H1 (cell line): ENCODE measurements at regions not wholly inside any gene's neighbourhood (a gene's known extent, or its start where the extent isn't known, plus 50 kb on each side); places are given as distances from the start of the nearest gene placed in this dataset.

Experiments
- CTCF ChIA-PET: fragments of 300-600 bp; sonication (Branson Sonifier 250); formaldehyde crosslinking; loops from one replicate; lab custom pipeline; 2021; ENCODE audit not compliant: partially characterized antibody; lab: Charles Lee
- POLR2A ChIA-PET: fragments of 300-600 bp; sonication (Branson Sonifier 250); formaldehyde crosslinking; loops from one replicate; lab custom pipeline; 2021; ENCODE audit warnings: inconsistent platforms; ENCODE audit not compliant: partially characterized antibody; lab: Charles Lee
- DNase-seq, 2 experiments: peaks; one replicate each; pipeline versions ENCODE4 v3.0.0 to v3.0.0-alpha.2; 2010 to 2022; ENCODE audit warnings: low spot score in 2 of 2, low read depth in 1 of 2, mixed read lengths in 1 of 2
- FAIRE-seq: peaks from 2 replicates; lab custom pipeline; 2011; peaks lifted over from hg19 to GRCh38; lab: Jason Lieb, UNC
- H2AFZ ChIP-seq: 2 replicates; pipeline ENCODE4 v1.8.1; 2012; ENCODE audit warnings: low read length, inconsistent platforms
- H2AK5ac ChIP-seq: 2 replicates; pipeline ENCODE4 v1.6.1; 2013; ENCODE audit warnings: low read depth, low read length
- H2BK120ac ChIP-seq: replicated peaks from 2 replicates; pipeline ENCODE3; 2013; ENCODE audit warnings: low read depth, low read length, inconsistent platforms
- H2BK12ac ChIP-seq: 2 replicates; pipeline ENCODE4 v1.6.1; 2013; ENCODE audit warnings: low read depth, low read length
- H2BK15ac ChIP-seq: 2 replicates; pipeline ENCODE4 v1.6.1; 2013; ENCODE audit warnings: low read length
- H2BK20ac ChIP-seq: 2 replicates; pipeline ENCODE4 v1.6.1; 2013; ENCODE audit warnings: low read length
- H2BK5ac ChIP-seq: 2 replicates; pipeline ENCODE4 v1.6.1; 2013; ENCODE audit warnings: low read depth, low read length
- H3K14ac ChIP-seq: 2 replicates; pipeline ENCODE4 v1.6.1; 2013; ENCODE audit warnings: inconsistent platforms; ENCODE audit not compliant: insufficient read length
- H3K18ac ChIP-seq: 2 replicates; pipeline ENCODE4 v1.6.1; 2013; ENCODE audit warnings: low read length; ENCODE audit errors: extremely low read depth
- H3K23ac ChIP-seq: 2 replicates; pipeline ENCODE4 v1.6.1; 2013; ENCODE audit warnings: inconsistent platforms; ENCODE audit not compliant: insufficient read length
- H3K23me2 ChIP-seq: 2 replicates; pipeline ENCODE4 v1.6.1; 2013; ENCODE audit warnings: low read depth, low read length
- H3K27ac ChIP-seq: 2 replicates; pipeline ENCODE4 v1.6.1; 2011; ENCODE audit warnings: low read depth, low read length, inconsistent platforms
- H3K27me3 ChIP-seq, 4 experiments: replicated peaks in 1 of 4; 1 replicate in 1 of 4; 2 replicates in 3 of 4; pipeline versions ENCODE4 v1.6.1 to v1.8.1; 2011 to 2013; ENCODE audit warnings: low read length in 3 of 4, mild to moderate bottlenecking in 3 of 4, inconsistent platforms in 2 of 4, mixed read lengths in 2 of 4, moderate library complexity in 1 of 4; ENCODE audit not compliant: control insufficient read depth in 3 of 4, insufficient read depth in 3 of 4; ENCODE audit errors: extremely low read depth in 1 of 4
- H3K36me3 ChIP-seq, 4 experiments: 2 replicates each; pipeline versions ENCODE4 v1.6.1 to v1.8.1; 2011 to 2013; ENCODE audit warnings: mild to moderate bottlenecking in 4 of 4, low read length in 3 of 4, moderate library complexity in 2 of 4, control low read depth in 1 of 4, inconsistent platforms in 1 of 4; ENCODE audit not compliant: insufficient read depth in 4 of 4, control insufficient read depth in 2 of 4
- H3K4ac ChIP-seq: replicated peaks from 2 replicates; pipeline ENCODE3; 2013; ENCODE audit warnings: low read length, low read depth, mixed read lengths, inconsistent platforms; ENCODE audit not compliant: insufficient read length
- H3K4me1 ChIP-seq, 4 experiments: replicated peaks in 1 of 4; 1 replicate in 1 of 4; 2 replicates in 3 of 4; pipeline versions ENCODE4 v1.6.1 to v1.8.1; 2011 to 2013; ENCODE audit warnings: low read length in 3 of 4, inconsistent platforms in 2 of 4, mixed read lengths in 1 of 4; ENCODE audit not compliant: insufficient read depth in 4 of 4, control insufficient read depth in 3 of 4
- H3K4me2 ChIP-seq, 2 experiments: 2 replicates each; pipeline versions ENCODE4 v1.6.1 to v1.8.1; 2011 to 2013; ENCODE audit warnings: low read depth in 2 of 2, low read length in 2 of 2, control low read depth in 1 of 2, inconsistent platforms in 1 of 2, mild to moderate bottlenecking in 1 of 2; ENCODE audit not compliant: insufficient read depth in 1 of 2
- H3K4me3 ChIP-seq, 4 experiments: fragments of 200-600, 300-600 bp in 1 of 4; sonication (generic), shearing (Covaris generic), sonication (Bioruptor Twin) in 1 of 4; 2 replicates each; pipeline versions ENCODE4 v1.5.1 to v1.8.1; 2011 to 2016; ENCODE audit warnings: low read length in 4 of 4, low read depth in 3 of 4, control low read depth in 2 of 4, inconsistent platforms in 2 of 4, mild to moderate bottlenecking in 2 of 4, mixed read lengths in 1 of 4, moderate library complexity in 1 of 4; ENCODE audit not compliant: insufficient read depth in 2 of 4; ENCODE audit errors: extremely low read depth in 1 of 4
- H3K56ac ChIP-seq: replicated peaks from 2 replicates; pipeline ENCODE3; 2013; ENCODE audit warnings: low read depth, mild to moderate bottlenecking, mixed read lengths, low read length, inconsistent platforms; ENCODE audit not compliant: insufficient read length
- H3K79me1 ChIP-seq: 2 replicates; pipeline ENCODE4 v1.6.1; 2013; ENCODE audit warnings: low read depth, low read length, control low read depth
- H3K79me2 ChIP-seq, 2 experiments: 2 replicates each; pipeline versions ENCODE4 v1.6.1 to v1.8.1; 2012 to 2013; ENCODE audit warnings: low read length in 2 of 2, mild to moderate bottlenecking in 2 of 2, inconsistent platforms in 1 of 2; ENCODE audit not compliant: insufficient read depth in 2 of 2, control insufficient read depth in 1 of 2
- H3K9ac ChIP-seq, 4 experiments: replicated peaks in 1 of 4; 1 replicate in 1 of 4; 2 replicates in 3 of 4; pipeline versions ENCODE4 v1.6.1 to v1.8.1; 2011 to 2013; ENCODE audit warnings: low read depth in 3 of 4, low read length in 3 of 4, control low read depth in 2 of 4, mild to moderate bottlenecking in 2 of 4, moderate library complexity in 2 of 4, inconsistent platforms in 1 of 4; ENCODE audit errors: extremely low read depth in 1 of 4
- H3K9me3 ChIP-seq, 2 experiments: 2 replicates each; pipeline versions ENCODE4 v1.6.1 to v1.8.1; 2012 to 2013; ENCODE audit warnings: mild to moderate bottlenecking in 2 of 2, moderate library complexity in 2 of 2, control low read depth in 1 of 2, inconsistent platforms in 1 of 2, low read depth in 1 of 2, low read length in 1 of 2, mixed read lengths in 1 of 2; ENCODE audit not compliant: insufficient read depth in 2 of 2
- H4K20me1 ChIP-seq, 2 experiments: replicated peaks in 1 of 2; 2 replicates each; pipeline versions ENCODE3 to v1.8.1; 2011 to 2013; ENCODE audit warnings: inconsistent platforms in 2 of 2, low read length in 2 of 2, mild to moderate bottlenecking in 1 of 2; ENCODE audit not compliant: insufficient read depth in 2 of 2, control insufficient read depth in 1 of 2
- H4K5ac ChIP-seq: 2 replicates; pipeline ENCODE4 v1.6.1; 2013; ENCODE audit warnings: low read length, low read depth, mixed read lengths, inconsistent platforms; ENCODE audit not compliant: insufficient read length
- H4K8ac ChIP-seq: 2 replicates; pipeline ENCODE4 v1.8.0; 2013; ENCODE audit warnings: mild to moderate bottlenecking, moderate library complexity, low read length, inconsistent platforms; ENCODE audit not compliant: insufficient read depth; ENCODE audit errors: extremely low read depth
- H4K91ac ChIP-seq: replicated peaks from 2 replicates; pipeline ENCODE3; 2013; ENCODE audit warnings: low read length, mixed read lengths, inconsistent platforms; ENCODE audit not compliant: insufficient read length
- CHD2 ChIP-seq: IDR thresholded peaks from 2 replicates; pipeline ENCODE4 v1.6.1; 2012; ENCODE audit warnings: low read length, improper control_type of control experiment
- GABPA ChIP-seq: IDR thresholded peaks from 2 replicates; pipeline ENCODE4 v1.6.1; 2011; ENCODE audit warnings: mild to moderate bottlenecking, low read length, moderate library complexity, borderline replicate concordance; ENCODE audit not compliant: insufficient read depth
- HDAC6 ChIP-seq: IDR thresholded peaks from one replicate; pipeline ENCODE4 v1.7.1; 2012; ENCODE audit warnings: low read depth, mild to moderate bottlenecking, inconsistent platforms, low read length, moderate library complexity
- MAX ChIP-seq: IDR thresholded peaks from 2 replicates; pipeline ENCODE4 v1.6.1; 2012; ENCODE audit warnings: inconsistent platforms
- NANOG ChIP-seq: IDR thresholded peaks from 2 replicates; pipeline ENCODE4 v1.6.1; 2011; ENCODE audit warnings: low read length, low read depth, mild to moderate bottlenecking, inconsistent platforms; ENCODE audit not compliant: insufficient read depth, poor library complexity, severe bottlenecking
- SIX5 ChIP-seq: IDR thresholded peaks from 2 replicates; pipeline ENCODE4 v1.6.1; 2011; ENCODE audit warnings: mild to moderate bottlenecking, low read depth, low read length
- SP1 ChIP-seq: IDR thresholded peaks from 2 replicates; pipeline ENCODE4 v1.6.1; 2011; ENCODE audit warnings: low read depth, low read length
- TCF12 ChIP-seq: IDR thresholded peaks from 2 replicates; pipeline ENCODE4 v1.6.1; 2011; ENCODE audit warnings: low read depth, mild to moderate bottlenecking, low read length
- TEAD4 ChIP-seq: IDR thresholded peaks from 2 replicates; pipeline ENCODE4 v1.6.1; 2012; ENCODE audit warnings: low read depth, low read length, inconsistent platforms, mixed read lengths
- WGBS, 2 experiments: shearing (Covaris generic) in 1 of 2; methylation state at CpG; one replicate each; pipeline versions ENCODE4 v1.1.6 to v1.1.7; 2013 to 2015; ENCODE audit warnings: low lambda C conversion rate in 2 of 2, mixed read lengths in 2 of 2, inconsistent platforms in 1 of 2, low coverage in 1 of 2, missing lambda C conversion rate in 1 of 2; ENCODE audit not compliant: insufficient replicate concordance in 2 of 2, insufficient coverage in 1 of 2, insufficient read length in 1 of 2; ENCODE audit errors: extremely low coverage in 1 of 2, missing lambda C conversion rate in 1 of 2; 5-methylcytosine and 5-hydroxymethylcytosine counted together
- TF ChIP-seq, protein P1 (sequence below): IDR thresholded peaks from 2 replicates; pipeline ENCODE4 v1.6.1; 2012; ENCODE audit warnings: inconsistent platforms

GRCh38 chr3:148625095-148625736, 72.5 kb upstream of the AGTR1 start:
- Histone ChIP-seq H2BK120ac (no peak overlapping the region), H3K23ac (no peak overlapping the region), H3K18ac (no peak overlapping the region), H2AFZ (no peak overlapping the region), H4K8ac (no peak overlapping the region), H3K4me1 (no peaks in the 10 kb centered on the region), H4K91ac (no peak overlapping the region), H3K56ac (no peak overlapping the region), H2BK20ac (no peak overlapping the region), H4K5ac (no peak overlapping the region), H3K9ac (no peak overlapping the region), H3K4me3 (no peak overlapping the region), H3K4ac (no peak overlapping the region), H3K36me3 (no peaks in the 10 kb centered on the region), H3K79me1 (no peaks in the 10 kb centered on the region), H3K23me2 (no peaks in the 10 kb centered on the region), H3K79me2 (no peaks in the 10 kb centered on the region), H3K14ac (no peak overlapping the region), H2BK5ac (no peak overlapping the region), H2AK5ac (no peak overlapping the region), H2BK12ac (no peak overlapping the region), H3K4me2 (no peak overlapping the region), H3K9me3 (peaks cover 0 to 4% of the 10 kb centered on the region in 2 experiments; a peak in 2 of 4 replicates), H4K20me1 (no peaks in the 10 kb centered on the region), H2BK15ac (no peak overlapping the region), H3K27me3 (no peaks in the 10 kb centered on the region), H3K27ac (no peak overlapping the region)
- CTCF ChIA-PET = interaction anchor here (1.0 kb wide), 1 partner anchor 245 kb away, joined by 5 read pairs; no protein-coding TSS in a partner anchor
- POLR2A ChIA-PET = no interaction called here
- FAIRE-seq (no peak), DNase-seq (no peak)
- 91% methylated on average over 4 of the region's 4 CpGs; no CpG with 5 or more reads in 1 of the 2 experiments for whole genome bisulfite sequencing, 2 experiments
- TF ChIP-seq HDAC6 (no peak), NANOG (no peak), MAX (no peak), GABPA (no peak), TEAD4 (no peak), CHD2 (no peak), TCF12 (no peak), SP1 (no peak), SIX5 (no peak)
- TF ChIP-seq, protein P1, sequence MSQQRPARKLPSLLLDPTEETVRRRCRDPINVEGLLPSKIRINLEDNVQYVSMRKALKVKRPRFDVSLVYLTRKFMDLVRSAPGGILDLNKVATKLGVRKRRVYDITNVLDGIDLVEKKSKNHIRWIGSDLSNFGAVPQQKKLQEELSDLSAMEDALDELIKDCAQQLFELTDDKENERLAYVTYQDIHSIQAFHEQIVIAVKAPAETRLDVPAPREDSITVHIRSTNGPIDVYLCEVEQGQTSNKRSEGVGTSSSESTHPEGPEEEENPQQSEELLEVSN = no peak
